T-helper 2 cell (primary cell): ENCODE measurements at regions not wholly inside any gene's neighbourhood (a gene's known extent, or its start where the extent isn't known, plus 50 kb on each side); places are given as distances from the start of the nearest gene placed in this dataset.

Experiments
- DNase-seq, 5 experiments: peaks; one replicate each; pipeline versions ENCODE4 v3.0.0 to v3.0.0-alpha.2; 2012 to 2022

- DNase-seq = no peak
Measured at GRCh38 chr5:64110222-64110621, 55.4 kb upstream of the RNF180 start.

- DNase-seq = no peak
Measured at GRCh38 chr5:64108674-64109073, 57.0 kb upstream of the RNF180 start.

- DNase-seq = no peak
Measured at GRCh38 chr5:64100203-64100602, 65.4 kb upstream of the RNF180 start.

GRCh38 chr5:64096771-64097170 is 68.9 kb upstream of the RNF180 start:
- no peak for DNase-seq

- DNase-seq = no peak
Measured at GRCh38 chr5:64077589-64077988, 88.1 kb upstream of the RNF180 start.

GRCh38 chr5:64074533-64074932 is 91.1 kb upstream of the RNF180 start:
- DNase-seq = peak in 1 of 5 experiments; percentile 22

- DNase-seq = no peak
Measured at GRCh38 chr5:64069486-64069885, 96.2 kb upstream of the RNF180 start.

GRCh38 chr5:64050296-64050695 is 88.1 kb upstream of the HTR1A start:
- DNase-seq = no peak

GRCh38 chr5:64040490-64040889 is 78.2 kb upstream of the HTR1A start:
- DNase-seq = no peak

GRCh38 chr5:64026493-64026892 is 64.2 kb upstream of the HTR1A start:
- no peak for DNase-seq

- no peak for DNase-seq
Measured at GRCh38 chr5:64019746-64020145, 57.5 kb upstream of the HTR1A start.

GRCh38 chr5:64018966-64019365 is 56.7 kb upstream of the HTR1A start:
- no peak for DNase-seq

- no peak for DNase-seq
Measured at GRCh38 chr5:64015824-64016223, 53.6 kb upstream of the HTR1A start.
